ENCODE measurements at regions not wholly inside any gene's neighbourhood (a gene's known extent, or its start where the extent isn't known, plus 50 kb on each side); places are given as distances from the start of the nearest gene placed in this dataset.

- TF ChIP-seq CTCF (IDR thresholded peaks at IDR 0.05; ENCODE audit: unreplicated experiment) = no peak
- Mint-ChIP-seq H3K27me3 (peaks cover 11% of the 10 kb centered on the region), H3K4me3 (ENCODE audit: low read depth) (no peak overlapping the region), H3K9me3 (ENCODE audit: low read depth) (no peaks in the 10 kb centered on the region), H3K36me3 (ENCODE audit: insufficient read depth) (no peaks in the 10 kb centered on the region), H3K27ac (no peak overlapping the region), H3K4me1 (ENCODE audit: low read depth) (peaks cover 12% of the 10 kb centered on the region)
- DNase-seq (ENCODE audit: low spot score, unreplicated experiment) = no peak
Measured at GRCh38 chr9:89721176-89721700, 116.4 kb downstream of the GADD45G start.

GRCh38 chr9:89721971-89722530 is 117.2 kb downstream of the GADD45G start:
- Mint-ChIP-seq H3K27ac (no peak overlapping the region), H3K4me3 (ENCODE audit: low read depth) (no peak overlapping the region), H3K9me3 (ENCODE audit: low read depth) (no peaks in the 10 kb centered on the region), H3K4me1 (ENCODE audit: low read depth) (peaks cover 12% of the 10 kb centered on the region), H3K36me3 (ENCODE audit: insufficient read depth) (no peaks in the 10 kb centered on the region), H3K27me3 (peaks cover 11% of the 10 kb centered on the region)
- no peak for DNase-seq (ENCODE audit: low spot score, unreplicated experiment)
- TF ChIP-seq CTCF (IDR thresholded peaks at IDR 0.05; ENCODE audit: unreplicated experiment) = no peak

GRCh38 chr9:89722712-89723111 is 117.9 kb downstream of the GADD45G start:
- no peak overlapping the region for H3K27ac Mint-ChIP-seq
- H3K4me3 Mint-ChIP-seq (ENCODE audit: low read depth) = no peak overlapping the region
- DNase-seq (ENCODE audit: low spot score, unreplicated experiment) = no peak
- peaks cover 12% of the 10 kb centered on the region for H3K4me1 Mint-ChIP-seq (ENCODE audit: low read depth)
- H3K27me3 Mint-ChIP-seq = peaks cover 11% of the 10 kb centered on the region
- TF ChIP-seq CTCF (IDR thresholded peaks at IDR 0.05; ENCODE audit: unreplicated experiment) = no peak
- H3K9me3 Mint-ChIP-seq (ENCODE audit: low read depth) = no peaks in the 10 kb centered on the region
- no peaks in the 10 kb centered on the region for H3K36me3 Mint-ChIP-seq (ENCODE audit: insufficient read depth)

GRCh38 chr9:89723469-89724100 is 118.8 kb downstream of the GADD45G start:
- H3K27ac Mint-ChIP-seq = no peak overlapping the region

GRCh38 chr9:89724659-89725058 is 119.8 kb downstream of the GADD45G start:
- Mint-ChIP-seq H3K9me3 (ENCODE audit: low read depth) (no peaks in the 10 kb centered on the region), H3K4me3 (ENCODE audit: low read depth) (no peak overlapping the region), H3K27me3 (peaks cover 15% of the 10 kb centered on the region), H3K27ac (no peak overlapping the region), H3K36me3 (ENCODE audit: insufficient read depth) (no peaks in the 10 kb centered on the region), H3K4me1 (ENCODE audit: low read depth) (peaks cover 17% of the 10 kb centered on the region)
- no peak for DNase-seq (ENCODE audit: low spot score, unreplicated experiment)
- no peak for TF ChIP-seq CTCF (IDR thresholded peaks at IDR 0.05; ENCODE audit: unreplicated experiment)

More at GRCh38 chr9:89723469-89724100, 118.8 kb downstream of the GADD45G start:
- no peaks in the 10 kb centered on the region for H3K9me3 Mint-ChIP-seq (ENCODE audit: low read depth)
- DNase-seq (ENCODE audit: low spot score, unreplicated experiment) = no peak
- peaks cover 11% of the 10 kb centered on the region for H3K27me3 Mint-ChIP-seq
- peaks cover 12% of the 10 kb centered on the region for H3K4me1 Mint-ChIP-seq (ENCODE audit: low read depth)
- no peaks in the 10 kb centered on the region for H3K36me3 Mint-ChIP-seq (ENCODE audit: insufficient read depth)
- H3K4me3 Mint-ChIP-seq (ENCODE audit: low read depth) = no peak overlapping the region
- TF ChIP-seq CTCF (IDR thresholded peaks at IDR 0.05; ENCODE audit: unreplicated experiment) = no peak
